ENCODE measurements at regions not wholly inside any gene's neighbourhood (a gene's known extent, or its start where the extent isn't known, plus 50 kb on each side); places are given as distances from the start of the nearest gene placed in this dataset.

DNA sequence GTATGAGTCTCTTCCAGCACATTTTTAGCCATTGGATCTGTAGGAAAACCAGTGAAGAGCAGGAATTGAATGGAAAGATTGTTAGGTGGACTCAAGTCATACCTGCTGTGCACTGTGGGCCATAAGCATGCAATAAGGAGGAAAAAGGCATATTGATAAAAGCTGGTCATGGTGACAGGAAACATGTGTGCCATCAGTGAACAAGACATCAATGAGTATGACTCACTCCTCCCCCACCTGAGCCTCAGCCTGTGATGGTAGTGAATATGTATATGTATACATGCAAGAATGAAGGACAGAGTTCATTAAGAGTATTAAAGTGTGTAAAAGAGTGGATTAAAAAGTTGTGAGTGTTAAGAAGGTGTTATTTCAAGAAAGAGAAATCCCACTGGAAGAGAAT is 164.5 kb downstream of the TMEM38B start:
- TF ChIP-seq YY1 (IDR thresholded peaks at IDR 0.05) (no peak), MAX (IDR thresholded peaks at IDR 0.05) (no peak), RAD21 (IDR thresholded peaks at IDR 0.05) (no peak), GABPA (IDR thresholded peaks at IDR 0.05 in 1 of 2, conservative IDR thresholded peaks at IDR 0.05 in 1 of 2) (no peak), SP1 (IDR thresholded peaks at IDR 0.05) (no peak), FOXA1 (IDR thresholded peaks at IDR 0.05) (no peak), RXRA (IDR thresholded peaks at IDR 0.05) (no peak), TAF1 (conservative IDR thresholded peaks at IDR 0.05) (no peak), JUND (IDR thresholded peaks at IDR 0.05) (no peak), EGR1 (IDR thresholded peaks at IDR 0.05; ENCODE audit: low read depth in 2 of 2) (no peak)
- TF ChIP-seq, protein P1, sequence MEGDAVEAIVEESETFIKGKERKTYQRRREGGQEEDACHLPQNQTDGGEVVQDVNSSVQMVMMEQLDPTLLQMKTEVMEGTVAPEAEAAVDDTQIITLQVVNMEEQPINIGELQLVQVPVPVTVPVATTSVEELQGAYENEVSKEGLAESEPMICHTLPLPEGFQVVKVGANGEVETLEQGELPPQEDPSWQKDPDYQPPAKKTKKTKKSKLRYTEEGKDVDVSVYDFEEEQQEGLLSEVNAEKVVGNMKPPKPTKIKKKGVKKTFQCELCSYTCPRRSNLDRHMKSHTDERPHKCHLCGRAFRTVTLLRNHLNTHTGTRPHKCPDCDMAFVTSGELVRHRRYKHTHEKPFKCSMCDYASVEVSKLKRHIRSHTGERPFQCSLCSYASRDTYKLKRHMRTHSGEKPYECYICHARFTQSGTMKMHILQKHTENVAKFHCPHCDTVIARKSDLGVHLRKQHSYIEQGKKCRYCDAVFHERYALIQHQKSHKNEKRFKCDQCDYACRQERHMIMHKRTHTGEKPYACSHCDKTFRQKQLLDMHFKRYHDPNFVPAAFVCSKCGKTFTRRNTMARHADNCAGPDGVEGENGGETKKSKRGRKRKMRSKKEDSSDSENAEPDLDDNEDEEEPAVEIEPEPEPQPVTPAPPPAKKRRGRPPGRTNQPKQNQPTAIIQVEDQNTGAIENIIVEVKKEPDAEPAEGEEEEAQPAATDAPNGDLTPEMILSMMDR (IDR thresholded peaks at IDR 0.05; ENCODE audit: low read depth, low read length, missing input control) = no peak
- TF ChIP-seq, protein P2, sequence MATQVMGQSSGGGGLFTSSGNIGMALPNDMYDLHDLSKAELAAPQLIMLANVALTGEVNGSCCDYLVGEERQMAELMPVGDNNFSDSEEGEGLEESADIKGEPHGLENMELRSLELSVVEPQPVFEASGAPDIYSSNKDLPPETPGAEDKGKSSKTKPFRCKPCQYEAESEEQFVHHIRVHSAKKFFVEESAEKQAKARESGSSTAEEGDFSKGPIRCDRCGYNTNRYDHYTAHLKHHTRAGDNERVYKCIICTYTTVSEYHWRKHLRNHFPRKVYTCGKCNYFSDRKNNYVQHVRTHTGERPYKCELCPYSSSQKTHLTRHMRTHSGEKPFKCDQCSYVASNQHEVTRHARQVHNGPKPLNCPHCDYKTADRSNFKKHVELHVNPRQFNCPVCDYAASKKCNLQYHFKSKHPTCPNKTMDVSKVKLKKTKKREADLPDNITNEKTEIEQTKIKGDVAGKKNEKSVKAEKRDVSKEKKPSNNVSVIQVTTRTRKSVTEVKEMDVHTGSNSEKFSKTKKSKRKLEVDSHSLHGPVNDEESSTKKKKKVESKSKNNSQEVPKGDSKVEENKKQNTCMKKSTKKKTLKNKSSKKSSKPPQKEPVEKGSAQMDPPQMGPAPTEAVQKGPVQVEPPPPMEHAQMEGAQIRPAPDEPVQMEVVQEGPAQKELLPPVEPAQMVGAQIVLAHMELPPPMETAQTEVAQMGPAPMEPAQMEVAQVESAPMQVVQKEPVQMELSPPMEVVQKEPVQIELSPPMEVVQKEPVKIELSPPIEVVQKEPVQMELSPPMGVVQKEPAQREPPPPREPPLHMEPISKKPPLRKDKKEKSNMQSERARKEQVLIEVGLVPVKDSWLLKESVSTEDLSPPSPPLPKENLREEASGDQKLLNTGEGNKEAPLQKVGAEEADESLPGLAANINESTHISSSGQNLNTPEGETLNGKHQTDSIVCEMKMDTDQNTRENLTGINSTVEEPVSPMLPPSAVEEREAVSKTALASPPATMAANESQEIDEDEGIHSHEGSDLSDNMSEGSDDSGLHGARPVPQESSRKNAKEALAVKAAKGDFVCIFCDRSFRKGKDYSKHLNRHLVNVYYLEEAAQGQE (IDR thresholded peaks at IDR 0.05) = no peak

Data from liver (tissue), 3 donors.